HuH-7 (cell line): ENCODE measurements at regions not wholly inside any gene's neighbourhood (a gene's known extent, or its start where the extent isn't known, plus 50 kb on each side); places are given as distances from the start of the nearest gene placed in this dataset.
"Not testable (repeated sequence)": the region's sequence is repeated elsewhere in the genome, so short reads cannot be mapped to it uniquely, and the experiment has no call there.

ENCODE experiments used
- DNase-seq: peaks from one replicate; pipeline ENCODE4 v3.0.0; 2011; ENCODE audit warnings: low spot score

GRCh38 chr9:102728946-102729345 lies 266.2 kb upstream of the CYLC2 start:
- no peak for DNase-seq

- no peak for DNase-seq
Measured at GRCh38 chr9:102714184-102714583, 280.9 kb upstream of the CYLC2 start.

DNA sequence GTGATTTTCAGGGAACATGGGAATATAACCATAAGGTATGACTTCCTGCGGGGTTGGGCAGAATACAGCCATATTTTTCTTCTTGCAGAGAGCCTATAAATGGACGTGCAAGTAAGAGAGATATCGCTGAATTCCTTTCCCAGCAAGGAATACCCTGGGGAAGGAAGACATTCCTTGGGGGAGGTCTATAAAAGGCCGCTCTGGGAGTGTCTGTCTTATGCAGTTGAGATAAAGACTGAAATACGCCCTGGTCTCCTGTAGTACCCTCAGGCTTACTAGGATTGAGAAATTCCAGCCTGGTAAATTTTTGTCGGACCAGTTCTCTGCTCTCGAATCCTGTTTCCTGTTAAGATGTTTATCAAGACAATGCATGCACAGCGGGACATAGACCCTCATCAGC lies 282.2 kb upstream of the CYLC2 start:
- not testable (repeated sequence) for DNase-seq

DNA sequence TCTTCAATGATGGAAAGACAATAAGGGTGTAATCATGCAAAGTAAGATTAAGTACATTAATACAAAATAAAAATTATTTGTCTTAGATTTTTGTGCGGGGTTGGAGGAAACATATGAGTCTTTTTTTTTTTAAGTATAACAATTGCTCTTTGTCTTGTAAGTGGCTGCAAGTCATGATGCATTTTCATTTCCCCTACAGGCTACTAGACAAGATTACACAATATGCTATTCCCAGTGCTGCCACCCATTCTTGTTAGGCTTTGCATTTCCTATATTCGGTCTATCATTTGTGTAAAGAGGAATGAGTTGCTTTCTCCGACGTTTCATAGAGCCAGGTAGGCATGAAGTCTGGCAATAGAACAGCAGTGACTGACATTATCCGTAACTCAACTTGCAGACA lies 294.2 kb upstream of the CYLC2 start:
- DNase-seq: no peak

GRCh38 chr9:102669220-102669619 lies 325.9 kb upstream of the CYLC2 start:
- no peak for DNase-seq

DNA sequence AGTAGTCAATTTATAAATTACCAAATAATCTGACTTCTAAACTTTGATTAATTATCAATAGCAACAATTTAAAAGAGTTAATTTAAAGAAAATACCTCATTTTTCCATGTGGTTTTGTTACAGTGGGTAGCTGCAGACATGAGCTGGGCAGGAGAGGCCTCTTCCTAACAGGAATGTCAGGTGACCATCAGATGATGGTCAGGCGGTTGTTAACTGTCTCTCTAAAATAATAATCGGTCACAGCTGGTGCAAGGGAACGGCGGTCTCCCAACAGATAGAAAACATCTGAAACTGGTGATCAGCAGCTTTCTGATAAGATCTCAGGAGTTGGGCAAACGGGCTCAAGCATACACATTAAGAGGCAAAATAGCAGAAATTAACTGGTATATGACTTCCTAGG lies 342.7 kb upstream of the CYLC2 start:
- DNase-seq: no peak

DNA sequence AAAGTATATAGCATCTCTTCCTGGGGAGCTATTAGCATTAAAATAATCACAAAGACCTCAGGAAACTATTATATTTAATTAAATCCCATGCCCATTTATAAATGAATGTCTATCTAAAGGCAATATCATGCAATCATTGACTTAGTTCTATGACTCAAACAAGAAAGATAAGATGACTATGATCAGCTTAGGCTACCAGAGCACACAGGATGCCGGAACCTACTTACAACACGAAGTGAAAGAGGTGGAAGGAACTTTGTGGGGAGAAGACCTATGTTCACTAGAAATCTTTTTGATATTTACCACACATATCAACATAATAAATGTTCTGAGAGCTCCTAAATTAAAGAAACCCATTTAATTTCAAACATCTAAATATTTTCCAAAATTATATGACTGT lies 344.2 kb upstream of the CYLC2 start:
- no peak for DNase-seq

- no peak for DNase-seq
Measured at GRCh38 chr9:102642651-102643050, 352.5 kb upstream of the CYLC2 start.

- DNase-seq: no peak
Measured at GRCh38 chr9:102631559-102631958, 363.6 kb upstream of the CYLC2 start.

DNA sequence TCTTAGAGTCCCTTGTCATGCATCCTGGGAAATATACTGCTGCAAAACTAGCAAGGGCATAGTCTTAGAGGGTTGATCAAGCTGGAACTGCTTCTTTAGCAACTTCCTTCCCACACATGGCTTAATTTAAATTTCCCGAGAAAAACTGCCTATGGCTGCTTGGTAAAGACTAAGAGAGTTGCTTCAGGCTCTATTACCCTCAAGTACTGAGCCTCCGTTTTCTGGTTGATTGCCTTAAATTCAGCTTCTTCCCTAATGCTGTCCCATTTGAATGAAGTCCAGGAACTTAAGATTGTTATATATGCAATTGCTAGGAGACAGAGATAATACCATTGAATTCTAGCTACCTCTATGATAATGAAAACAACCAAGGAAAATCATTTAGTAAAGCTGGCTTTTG lies 385.7 kb upstream of the CYLC2 start:
- no peak for DNase-seq

DNA sequence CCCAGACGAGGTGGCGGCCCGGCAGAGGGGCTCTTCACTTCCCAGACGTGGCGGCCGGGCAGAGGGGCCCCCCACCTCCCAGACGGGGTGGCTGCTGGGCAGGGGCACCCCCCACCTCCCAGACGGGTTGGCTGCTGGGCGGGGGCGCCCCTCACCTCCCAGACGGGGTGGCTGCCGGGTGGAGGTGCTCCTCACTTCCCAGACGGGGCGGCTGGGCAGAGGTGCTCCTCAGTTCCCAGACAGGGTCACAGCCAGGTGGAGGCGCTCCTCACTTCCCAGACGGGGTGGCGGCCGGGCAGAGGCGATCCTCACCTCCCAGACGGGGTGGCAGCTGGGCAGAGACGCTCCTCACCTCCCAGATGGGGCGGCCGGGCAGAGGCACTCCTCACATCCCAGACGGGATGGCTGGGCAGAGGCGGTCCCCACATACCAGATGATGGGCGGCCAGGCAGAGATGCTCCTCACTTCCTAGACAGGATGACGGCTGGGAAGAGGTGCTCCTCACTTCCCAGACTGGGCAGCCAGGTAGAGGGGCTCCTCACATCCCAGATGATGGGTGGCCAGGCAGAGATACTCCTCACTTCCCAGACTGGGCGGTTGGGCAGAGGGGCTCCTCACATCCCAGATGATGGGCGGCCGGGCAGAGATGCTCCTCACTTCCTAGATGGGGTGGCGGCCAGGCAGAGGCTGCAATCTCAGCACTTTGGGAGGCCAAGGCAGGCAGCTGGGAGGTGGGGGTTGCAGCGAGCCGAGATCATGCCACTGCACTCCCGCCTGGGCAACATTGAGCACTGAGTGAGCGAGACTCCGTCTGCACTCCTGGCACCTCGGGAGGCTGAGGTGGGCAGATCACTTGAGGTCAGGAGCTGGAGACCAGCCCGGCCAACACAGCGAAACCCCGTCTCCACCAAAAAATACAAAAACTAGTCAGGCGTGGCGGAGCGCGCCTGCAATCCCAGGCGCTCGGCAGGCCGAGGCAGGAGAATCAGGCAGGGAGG lies 391.6 kb upstream of the CYLC2 start:
- not testable (repeated sequence) for DNase-seq

- DNase-seq: no peak
Measured at GRCh38 chr9:102594241-102594640, 400.9 kb upstream of the CYLC2 start.

DNA sequence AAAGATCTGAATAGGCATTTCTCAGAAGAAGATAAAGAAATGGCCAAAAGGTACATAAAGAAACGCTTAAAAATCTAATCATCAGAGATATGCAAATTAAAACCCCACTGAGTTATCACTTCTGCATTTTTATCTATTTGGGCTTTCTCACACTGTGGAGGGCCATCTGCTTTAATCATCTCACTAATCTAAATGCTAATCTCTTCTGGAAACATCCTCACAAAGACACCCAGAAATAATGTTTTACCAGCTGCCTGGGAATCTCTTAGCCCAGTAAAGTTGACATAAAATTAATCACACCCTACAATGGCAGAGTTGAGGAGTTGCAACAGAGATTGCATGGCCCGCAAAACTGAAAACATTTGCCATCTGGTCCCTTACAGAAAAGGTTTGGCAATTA lies 407.9 kb upstream of the CYLC2 start:
- DNase-seq: no peak

DNA sequence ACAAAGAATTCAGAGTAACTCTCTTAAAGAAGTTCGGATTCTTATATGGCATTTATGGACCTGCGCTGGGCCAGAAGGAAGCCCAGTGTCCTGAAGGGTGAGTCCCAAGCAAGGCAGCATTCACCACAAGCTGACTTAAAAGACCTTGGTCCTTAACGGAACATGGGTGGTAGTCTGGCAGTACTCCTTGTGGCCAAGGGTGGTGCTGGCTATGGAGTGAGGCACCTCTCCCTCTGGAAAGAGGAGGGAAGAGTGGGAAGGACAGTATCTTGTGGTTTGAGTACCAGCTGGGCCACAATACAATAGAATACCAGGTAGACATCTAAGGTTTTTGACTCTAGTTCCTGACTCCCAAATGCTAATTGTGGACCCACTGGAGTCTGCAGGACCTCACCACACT lies 425.7 kb upstream of the CYLC2 start:
- DNase-seq: no peak

GRCh38 chr9:102551346-102551745 lies 443.8 kb upstream of the CYLC2 start:
- DNase-seq: no peak

- no peak for DNase-seq
Measured at GRCh38 chr9:102550886-102551285, 444.2 kb upstream of the CYLC2 start.

- DNase-seq: no peak
Measured at GRCh38 chr9:102550266-102550665, 444.9 kb upstream of the CYLC2 start.

DNA sequence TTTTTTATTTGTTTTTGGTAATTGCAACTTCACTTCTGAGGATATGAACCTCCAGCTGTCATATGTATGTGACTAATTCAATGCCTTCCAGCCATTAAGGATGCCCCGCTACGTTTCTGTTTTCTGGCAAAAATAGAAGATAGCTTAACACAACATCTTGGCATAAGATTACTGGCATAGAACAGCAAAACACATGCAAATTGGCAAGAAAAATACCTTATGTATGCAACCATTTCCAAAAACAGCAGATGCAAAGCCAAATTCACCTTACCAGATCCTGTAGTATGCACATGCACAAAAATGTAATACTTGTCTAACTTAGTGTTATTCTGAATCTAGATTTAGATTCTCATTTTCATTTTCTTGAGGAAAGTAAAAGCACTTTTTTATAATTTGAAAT lies 461.1 kb upstream of the CYLC2 start:
- DNase-seq: no peak

DNA sequence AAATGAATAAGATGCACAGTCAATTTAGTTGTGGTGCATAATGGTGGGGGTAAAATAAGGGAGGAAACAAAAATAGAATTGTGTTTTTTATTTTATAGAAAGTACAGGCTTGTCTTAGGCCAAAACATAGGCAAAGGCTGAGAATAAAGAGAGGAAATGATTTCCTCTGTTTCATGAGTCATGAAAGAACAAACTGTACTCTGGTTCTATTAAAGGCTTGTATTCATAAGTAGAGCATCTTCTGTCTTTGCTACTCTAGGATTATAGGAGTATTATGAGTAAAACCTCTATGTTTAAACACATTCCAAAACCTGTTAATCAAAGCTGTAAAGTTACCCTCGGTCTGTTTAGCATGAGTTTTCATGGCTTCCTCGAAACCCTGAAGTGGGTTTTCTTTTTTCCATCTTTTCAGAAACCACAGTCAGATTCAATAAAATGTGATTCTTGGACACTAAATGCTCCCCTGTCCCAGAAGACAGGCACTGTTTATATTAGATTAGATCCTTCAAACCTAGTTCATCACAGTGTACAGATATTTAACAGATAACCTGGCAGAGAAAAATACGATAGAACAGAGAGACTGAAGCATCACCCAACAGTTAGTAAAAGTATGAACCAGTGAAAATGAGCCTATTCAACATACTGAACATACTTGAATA lies 473.9 kb upstream of the CYLC2 start:
- no peak for DNase-seq

GRCh38 chr9:102519423-102519822 lies 475.7 kb upstream of the CYLC2 start:
- DNase-seq: no peak

- no peak for DNase-seq
Measured at GRCh38 chr9:102518324-102518723, 476.8 kb upstream of the CYLC2 start.

DNA sequence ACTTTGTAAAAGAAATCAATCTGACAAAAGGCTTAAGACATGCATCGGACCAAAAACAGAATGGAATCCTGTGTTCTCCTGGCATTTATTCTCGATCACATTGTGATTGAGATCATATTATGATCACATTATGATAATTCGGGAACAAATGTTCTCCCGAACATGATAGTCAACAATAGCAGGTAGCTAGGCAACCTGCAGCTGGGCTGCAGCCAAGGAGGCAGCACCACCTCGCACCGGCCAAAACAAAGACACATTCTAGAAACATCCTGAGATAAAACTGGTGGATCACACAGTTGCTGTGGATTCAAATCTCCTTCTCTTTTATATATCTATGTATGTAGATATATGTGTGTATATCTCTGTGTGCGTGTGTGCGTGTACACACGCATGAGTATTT lies 480.6 kb upstream of the CYLC2 start:
- no peak for DNase-seq

- DNase-seq: no peak
Measured at GRCh38 chr9:102507044-102507687, 488.0 kb upstream of the CYLC2 start.
